ENCODE measurements at regions not wholly inside any gene's neighbourhood (a gene's known extent, or its start where the extent isn't known, plus 50 kb on each side); places are given as distances from the start of the nearest gene placed in this dataset.

GRCh38 chr5:114055318-114056184 is 306.3 kb upstream of the KCNN2 start:
- Histone ChIP-seq H3K4me3 (ENCODE audit: low read length) (no peak overlapping the region), H3K27me3 (ENCODE audit: control insufficient read depth, low read length) (no peaks in the 10 kb centered on the region), H3K4me1 (ENCODE audit: control insufficient read depth, low read length) (no peaks in the 10 kb centered on the region), H3F3A (ENCODE audit: control insufficient read depth, insufficient read depth) (no peaks in the 10 kb centered on the region), H4K20me1 (ENCODE audit: control insufficient read depth, insufficient read depth, low read depth, low read length) (no peaks in the 10 kb centered on the region), H3K9me2 (replicated peaks; ENCODE audit: control insufficient read depth, low read length) (no peaks in the 10 kb centered on the region), H3K9me3 (ENCODE audit: control insufficient read depth, insufficient read depth, low read length) (no peaks in the 10 kb centered on the region), H3K36me3 (ENCODE audit: control insufficient read depth, low read length) (no peaks in the 10 kb centered on the region), H3K79me2 (ENCODE audit: control insufficient read depth, low read length) (no peaks in the 10 kb centered on the region), H3K4me2 (ENCODE audit: low read length) (no peak overlapping the region), H3K27ac (ENCODE audit: low read depth, low read length) (no peak overlapping the region)
- TF ChIP-seq EZH2phosphoT487 (IDR thresholded peaks at IDR 0.05; ENCODE audit: borderline replicate concordance, low read length): no peak
- TF ChIP-seq, protein P1, sequence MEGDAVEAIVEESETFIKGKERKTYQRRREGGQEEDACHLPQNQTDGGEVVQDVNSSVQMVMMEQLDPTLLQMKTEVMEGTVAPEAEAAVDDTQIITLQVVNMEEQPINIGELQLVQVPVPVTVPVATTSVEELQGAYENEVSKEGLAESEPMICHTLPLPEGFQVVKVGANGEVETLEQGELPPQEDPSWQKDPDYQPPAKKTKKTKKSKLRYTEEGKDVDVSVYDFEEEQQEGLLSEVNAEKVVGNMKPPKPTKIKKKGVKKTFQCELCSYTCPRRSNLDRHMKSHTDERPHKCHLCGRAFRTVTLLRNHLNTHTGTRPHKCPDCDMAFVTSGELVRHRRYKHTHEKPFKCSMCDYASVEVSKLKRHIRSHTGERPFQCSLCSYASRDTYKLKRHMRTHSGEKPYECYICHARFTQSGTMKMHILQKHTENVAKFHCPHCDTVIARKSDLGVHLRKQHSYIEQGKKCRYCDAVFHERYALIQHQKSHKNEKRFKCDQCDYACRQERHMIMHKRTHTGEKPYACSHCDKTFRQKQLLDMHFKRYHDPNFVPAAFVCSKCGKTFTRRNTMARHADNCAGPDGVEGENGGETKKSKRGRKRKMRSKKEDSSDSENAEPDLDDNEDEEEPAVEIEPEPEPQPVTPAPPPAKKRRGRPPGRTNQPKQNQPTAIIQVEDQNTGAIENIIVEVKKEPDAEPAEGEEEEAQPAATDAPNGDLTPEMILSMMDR (IDR thresholded peaks at IDR 0.05; ENCODE audit: low read depth, low read length, poor library complexity, severe bottlenecking): no peak

DNA sequence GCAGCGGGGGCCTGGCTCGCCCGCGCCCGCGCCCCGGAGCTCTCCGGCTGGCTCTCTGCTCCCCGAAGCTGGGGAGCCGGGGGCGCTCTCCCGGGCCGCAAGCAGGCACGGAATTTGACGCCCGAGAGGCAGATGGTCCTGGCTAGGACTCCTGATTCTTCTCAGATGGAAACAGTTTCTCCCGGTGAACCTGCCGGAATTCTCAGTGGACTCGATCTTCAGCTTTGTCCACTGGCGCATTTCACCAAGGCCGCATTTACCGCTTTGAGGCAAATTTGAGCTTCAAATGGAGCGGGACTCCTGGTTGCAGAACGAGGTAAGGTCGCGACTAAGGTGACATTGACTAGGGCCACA is 305.7 kb upstream of the KCNN2 start:
- Histone ChIP-seq H3K4me1 (ENCODE audit: control insufficient read depth, low read length) (no peaks in the 10 kb centered on the region), H3K79me2 (ENCODE audit: control insufficient read depth, low read length) (no peaks in the 10 kb centered on the region), H3F3A (ENCODE audit: control insufficient read depth, insufficient read depth) (no peaks in the 10 kb centered on the region), H3K4me2 (ENCODE audit: low read length) (no peak overlapping the region), H3K9me3 (ENCODE audit: control insufficient read depth, insufficient read depth, low read length) (no peaks in the 10 kb centered on the region), H3K36me3 (ENCODE audit: control insufficient read depth, low read length) (no peaks in the 10 kb centered on the region), H3K27me3 (ENCODE audit: control insufficient read depth, low read length) (no peaks in the 10 kb centered on the region), H3K4me3 (ENCODE audit: low read length) (no peak overlapping the region), H3K9me2 (replicated peaks; ENCODE audit: control insufficient read depth, low read length) (no peaks in the 10 kb centered on the region), H3K27ac (ENCODE audit: low read depth, low read length) (no peak overlapping the region), H4K20me1 (ENCODE audit: control insufficient read depth, insufficient read depth, low read depth, low read length) (no peaks in the 10 kb centered on the region)
- no peak for TF ChIP-seq EZH2phosphoT487 (IDR thresholded peaks at IDR 0.05; ENCODE audit: borderline replicate concordance, low read length)
- TF ChIP-seq, protein P1 (IDR thresholded peaks at IDR 0.05; ENCODE audit: low read depth, low read length, poor library complexity, severe bottlenecking): no peak

DNA sequence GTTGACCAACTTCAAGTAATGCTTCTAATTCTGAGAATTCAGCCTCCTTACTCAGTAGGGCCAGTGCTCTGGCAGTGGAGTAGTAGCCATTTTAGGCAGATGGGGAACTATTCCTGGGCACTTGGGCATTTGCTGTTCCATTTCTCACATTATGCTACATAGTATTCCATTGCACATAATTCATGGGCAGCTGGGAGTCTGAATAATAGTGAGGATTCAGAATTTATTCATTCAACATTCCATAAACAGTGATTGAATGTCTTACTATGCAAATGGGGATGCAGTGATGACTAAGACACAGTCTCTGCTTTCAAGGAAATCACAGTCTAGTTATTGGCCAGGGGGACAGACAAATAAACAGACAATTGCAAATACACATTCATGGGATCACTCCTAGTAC is 301.0 kb upstream of the KCNN2 start:
- Histone ChIP-seq H3K9me3 (ENCODE audit: control insufficient read depth, insufficient read depth, low read length) (no peaks in the 10 kb centered on the region), H3K27me3 (ENCODE audit: control insufficient read depth, low read length) (no peaks in the 10 kb centered on the region), H4K20me1 (ENCODE audit: control insufficient read depth, insufficient read depth, low read depth, low read length) (no peaks in the 10 kb centered on the region), H3K27ac (ENCODE audit: low read depth, low read length) (no peak overlapping the region), H3K4me3 (ENCODE audit: low read length) (no peak overlapping the region), H3K79me2 (ENCODE audit: control insufficient read depth, low read length) (no peaks in the 10 kb centered on the region), H3K9me2 (replicated peaks; ENCODE audit: control insufficient read depth, low read length) (no peaks in the 10 kb centered on the region), H3K36me3 (ENCODE audit: control insufficient read depth, low read length) (no peaks in the 10 kb centered on the region), H3K4me2 (ENCODE audit: low read length) (no peak overlapping the region), H3F3A (ENCODE audit: control insufficient read depth, insufficient read depth) (no peaks in the 10 kb centered on the region), H3K4me1 (ENCODE audit: control insufficient read depth, low read length) (no peaks in the 10 kb centered on the region)
- TF ChIP-seq EZH2phosphoT487 (IDR thresholded peaks at IDR 0.05; ENCODE audit: borderline replicate concordance, low read length): no peak
- TF ChIP-seq, protein P1 (IDR thresholded peaks at IDR 0.05; ENCODE audit: low read depth, low read length, poor library complexity, severe bottlenecking): no peak
